HG03159 (cell line): ENCODE measurements at regions not wholly inside any gene's neighbourhood (a gene's known extent, or its start where the extent isn't known, plus 50 kb on each side); places are given as distances from the start of the nearest gene placed in this dataset.

ENCODE experiments used
- ATAC-seq: cut with Tn5 transposase; IDR thresholded peaks from one replicate; pipeline ENCODE4 v1.9.1; 2021; ENCODE audit warnings: mild to moderate bottlenecking, moderate library complexity; ENCODE audit not compliant: unreplicated experiment

GRCh38 chr9:87818308-87818707 is 64.4 kb upstream of the SPATA31E1 start:
- no peak for ATAC-seq

- no peak for ATAC-seq
Observed at GRCh38 chr9:87824216-87824875, 58.3 kb upstream of the SPATA31E1 start.

DNA sequence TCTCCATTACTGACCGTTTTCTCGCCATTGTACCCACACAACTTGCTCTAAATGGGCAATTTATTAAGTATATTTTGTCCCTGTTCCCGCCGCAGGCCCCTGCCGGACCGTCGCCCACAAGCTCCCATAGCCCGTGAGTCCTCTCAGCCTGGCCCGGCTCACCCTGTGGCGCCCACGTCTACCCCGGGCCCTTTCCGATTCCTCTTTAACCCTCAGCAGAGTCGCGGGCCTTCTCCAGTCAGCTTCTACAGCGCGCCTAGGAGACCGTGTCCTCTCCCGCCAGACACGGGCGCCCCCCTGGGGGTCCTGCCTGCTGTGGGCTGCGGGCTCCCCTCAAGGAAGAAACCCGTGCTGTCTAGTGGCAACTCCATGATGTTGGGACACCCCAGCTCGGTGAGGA is 57.8 kb upstream of the SPATA31E1 start:
- ATAC-seq = no peak

DNA sequence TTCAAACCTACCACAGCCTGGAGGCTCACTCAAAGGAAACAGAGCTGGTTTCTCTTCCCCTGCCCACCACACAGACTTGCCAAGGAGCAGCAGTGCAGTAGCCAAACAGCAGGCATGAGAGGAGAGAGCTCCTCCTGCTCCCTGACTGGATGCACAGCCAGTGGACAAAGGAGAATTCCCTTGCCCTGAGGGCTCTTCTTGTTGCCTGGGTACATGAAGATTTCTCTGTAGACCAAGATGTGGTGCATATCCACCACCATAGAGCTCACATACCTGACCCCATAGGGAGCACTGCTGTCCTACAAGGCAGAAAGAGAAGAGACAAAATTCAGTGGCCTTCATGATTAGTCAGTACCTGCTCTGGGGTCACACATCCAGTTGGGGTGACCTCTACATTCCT is 56.3 kb upstream of the SPATA31E1 start:
- ATAC-seq = no peak

- no peak for ATAC-seq
Observed at GRCh38 chr9:87827341-87827740, 55.3 kb upstream of the SPATA31E1 start.

- no peak for ATAC-seq
Observed at GRCh38 chr9:87829756-87830155, 52.9 kb upstream of the SPATA31E1 start.

DNA sequence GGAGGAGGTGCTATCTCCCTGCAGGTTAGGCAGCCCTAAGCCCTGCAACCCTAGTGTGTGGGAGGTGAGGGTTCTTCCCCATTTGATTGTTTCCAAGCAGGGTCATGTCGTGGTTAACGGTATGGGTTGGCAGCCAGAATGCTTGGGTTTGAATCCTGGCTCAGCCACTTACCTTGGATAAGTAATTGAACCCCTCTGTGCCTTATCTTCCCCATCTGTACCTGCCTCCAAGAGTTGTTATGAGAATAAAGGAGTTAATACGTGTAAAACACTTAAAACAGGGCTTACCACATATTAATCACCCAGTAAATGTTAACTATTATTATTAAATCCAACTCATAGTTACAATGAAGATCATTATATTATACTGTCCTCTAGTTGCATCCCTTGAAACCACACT is 52.2 kb upstream of the SPATA31E1 start:
- ATAC-seq = no peak

GRCh38 chr9:87831159-87831558 is 51.5 kb upstream of the SPATA31E1 start:
- no peak for ATAC-seq
